Karpas-422 (cell line): ENCODE measurements at regions not wholly inside any gene's neighbourhood (a gene's known extent, or its start where the extent isn't known, plus 50 kb on each side); places are given as distances from the start of the nearest gene placed in this dataset.
A peak's percentile ranks its signal among the peaks of the same experiment; 100 is the strongest.

ENCODE experiments used
- DNase-seq: peaks from one replicate; pipeline ENCODE4 v3.0.0-alpha.2; 2015
- H2AFZ ChIP-seq: fragments of 200-600 bp; sonication (generic); 2 replicates; pipeline ENCODE4 v1.6.1; 2014; ENCODE audit warnings: antibody characterized with exemption, low read length, mixed read lengths
- H3K27ac ChIP-seq: fragments of 200-600 bp; sonication (generic); 2 replicates; pipeline ENCODE4 v1.5.1; 2014; ENCODE audit warnings: mild to moderate bottlenecking, low read length, moderate library complexity
- H3K27me3 ChIP-seq: fragments of 200-600 bp; sonication (generic); 2 replicates; pipeline ENCODE4 v1.6.1; 2014; ENCODE audit warnings: low read length, mixed read lengths
- H3K36me3 ChIP-seq: fragments of 200-600 bp; sonication (generic); 2 replicates; pipeline ENCODE4 v1.6.1; 2014; ENCODE audit warnings: low read length, mixed read lengths; ENCODE audit not compliant: insufficient read depth
- H3K4me1 ChIP-seq: fragments of 200-600 bp; sonication (generic); 2 replicates; pipeline ENCODE4 v1.6.1; 2014; ENCODE audit warnings: mild to moderate bottlenecking, low read length, mixed read lengths
- H3K4me2 ChIP-seq: fragments of 200-600 bp; sonication (generic); 2 replicates; pipeline ENCODE4 v1.6.1; 2014; ENCODE audit warnings: low read length, low read depth, mild to moderate bottlenecking; ENCODE audit not compliant: poor library complexity, severe bottlenecking
- H3K4me3 ChIP-seq: fragments of 200-600 bp; sonication (generic); 2 replicates; pipeline ENCODE4 v1.5.1; 2014; ENCODE audit warnings: mild to moderate bottlenecking, antibody characterized with exemption, low read length, mixed read lengths
- H3K79me2 ChIP-seq: fragments of 200-600 bp; sonication (generic); 2 replicates; pipeline ENCODE4 v1.6.1; 2014; ENCODE audit warnings: mild to moderate bottlenecking, low read length, mixed read lengths
- H3K9ac ChIP-seq: fragments of 200-600 bp; sonication (generic); 2 replicates; pipeline ENCODE4 v1.6.0; 2014; ENCODE audit warnings: low read length
- H3K9me2 ChIP-seq: fragments of 200-600 bp; sonication (generic), shearing (Covaris generic); replicated peaks from 2 replicates; pipeline ENCODE4 v1.6.0; 2014; ENCODE audit warnings: mild to moderate bottlenecking, low read length, moderate library complexity; ENCODE audit not compliant: insufficient read depth
- H3K9me3 ChIP-seq: fragments of 300-700, 200-600 bp; sonication (generic); 2 replicates; pipeline ENCODE4 v1.6.1; 2014; ENCODE audit warnings: low read length, mixed read lengths
- H4K20me1 ChIP-seq: fragments of 200-600 bp; sonication (generic); 2 replicates; pipeline ENCODE4 v1.6.1; 2014; ENCODE audit warnings: mild to moderate bottlenecking, antibody characterized with exemption, low read length, low read depth; ENCODE audit not compliant: insufficient read depth

DNA sequence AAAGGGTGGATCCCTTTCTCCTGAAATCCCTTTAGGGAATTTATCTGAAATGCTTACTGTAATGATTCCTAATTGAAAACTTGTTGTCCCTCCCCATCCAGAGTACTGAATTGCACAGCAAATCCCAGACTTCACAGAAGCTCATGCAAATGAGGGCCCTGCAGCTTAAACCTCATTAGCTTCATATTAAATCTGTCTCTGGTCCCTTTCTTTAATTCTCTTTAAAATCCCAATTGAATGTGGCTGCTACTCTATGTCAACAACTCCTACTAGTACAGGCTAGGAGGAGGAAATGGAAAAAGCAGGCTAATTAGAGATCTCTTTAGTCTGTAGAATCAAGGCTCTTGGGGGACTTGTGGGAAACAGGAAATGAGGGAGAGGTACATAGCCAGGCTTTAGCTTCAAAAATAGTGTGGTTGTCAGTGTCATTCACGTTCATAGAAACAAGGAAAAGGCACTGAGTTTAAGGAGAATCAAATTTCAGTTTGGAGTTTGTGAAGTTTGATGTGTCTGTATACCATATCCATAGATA lies 191.3 kb upstream of the PRDM9 start:
- H3K9me3 ChIP-seq: no peaks in the 10 kb centered on the region
- no peak overlapping the region for H2AFZ ChIP-seq
- no peak overlapping the region for H3K9ac ChIP-seq
- no peaks in the 10 kb centered on the region for H3K9me2 ChIP-seq
- H3K4me2 ChIP-seq: no peak overlapping the region
- H3K36me3 ChIP-seq: no peaks in the 10 kb centered on the region
- no peak overlapping the region for H3K27ac ChIP-seq
- no peak for DNase-seq
- no peaks in the 10 kb centered on the region for H3K79me2 ChIP-seq
- no peaks in the 10 kb centered on the region for H4K20me1 ChIP-seq
- no peak overlapping the region for H3K4me3 ChIP-seq
- H3K4me1 ChIP-seq: no peaks in the 10 kb centered on the region
- no peaks in the 10 kb centered on the region for H3K27me3 ChIP-seq

- Histone ChIP-seq H3K4me1 (no peaks in the 10 kb centered on the region), H3K27ac (no peak overlapping the region), H3K9ac (no peak overlapping the region), H2AFZ (no peak overlapping the region), H3K4me2 (no peak overlapping the region), H3K27me3 (no peaks in the 10 kb centered on the region), H3K79me2 (no peaks in the 10 kb centered on the region), H3K4me3 (no peak overlapping the region), H4K20me1 (no peaks in the 10 kb centered on the region), H3K9me2 (0 out of 2 replicates have a peak, but pooled peaks cover 3% of the 10 kb centered on the region), H3K36me3 (no peaks in the 10 kb centered on the region), H3K9me3 (no peaks in the 10 kb centered on the region)
- DNase-seq: no peak
Measured at GRCh38 chr5:23314827-23315226, 192.6 kb upstream of the PRDM9 start.

- Histone ChIP-seq H3K27me3 (no peaks in the 10 kb centered on the region), H3K36me3 (no peaks in the 10 kb centered on the region), H3K9ac (no peak overlapping the region), H4K20me1 (no peaks in the 10 kb centered on the region), H3K4me3 (no peak overlapping the region), H3K9me2 (no peaks in the 10 kb centered on the region), H3K4me1 (no peaks in the 10 kb centered on the region), H3K4me2 (no peak overlapping the region), H3K79me2 (no peaks in the 10 kb centered on the region), H3K27ac (no peak overlapping the region), H3K9me3 (no peaks in the 10 kb centered on the region; the same call in 1 of the 2 replicates), H2AFZ (no peak overlapping the region)
- DNase-seq: no peak
Measured at GRCh38 chr5:23305055-23305454, 202.4 kb upstream of the PRDM9 start.

DNA sequence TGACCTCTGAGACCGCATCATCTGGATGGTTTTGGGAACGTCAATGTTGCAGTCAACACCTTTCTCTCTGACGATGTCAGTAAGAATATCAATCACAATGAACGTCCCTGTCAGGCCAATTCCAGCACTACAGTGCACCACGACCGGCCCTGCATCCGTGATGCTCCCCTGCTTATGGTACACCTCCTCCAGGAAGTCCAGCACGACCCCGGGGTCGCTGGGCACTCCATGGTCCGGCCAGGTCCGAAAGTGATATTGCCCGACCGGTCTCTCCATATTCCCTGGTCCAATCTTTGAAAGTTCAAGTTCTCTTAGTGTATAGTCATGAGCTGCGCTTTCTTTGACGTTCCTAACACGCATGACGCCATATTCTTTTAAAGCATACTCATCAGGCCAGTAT lies 203.6 kb upstream of the PRDM9 start:
- no peaks in the 10 kb centered on the region for H4K20me1 ChIP-seq
- no peaks in the 10 kb centered on the region; the same call in 1 of the 2 replicates for H3K9me3 ChIP-seq
- DNase-seq: no peak
- no peak overlapping the region for H3K4me2 ChIP-seq
- no peak overlapping the region for H3K27ac ChIP-seq
- no peaks in the 10 kb centered on the region for H3K27me3 ChIP-seq
- H3K4me3 ChIP-seq: no peak overlapping the region
- H3K36me3 ChIP-seq: no peaks in the 10 kb centered on the region
- no peaks in the 10 kb centered on the region for H3K9me2 ChIP-seq
- H2AFZ ChIP-seq: no peak overlapping the region
- H3K9ac ChIP-seq: no peak overlapping the region
- H3K4me1 ChIP-seq: no peaks in the 10 kb centered on the region
- no peaks in the 10 kb centered on the region for H3K79me2 ChIP-seq

DNA sequence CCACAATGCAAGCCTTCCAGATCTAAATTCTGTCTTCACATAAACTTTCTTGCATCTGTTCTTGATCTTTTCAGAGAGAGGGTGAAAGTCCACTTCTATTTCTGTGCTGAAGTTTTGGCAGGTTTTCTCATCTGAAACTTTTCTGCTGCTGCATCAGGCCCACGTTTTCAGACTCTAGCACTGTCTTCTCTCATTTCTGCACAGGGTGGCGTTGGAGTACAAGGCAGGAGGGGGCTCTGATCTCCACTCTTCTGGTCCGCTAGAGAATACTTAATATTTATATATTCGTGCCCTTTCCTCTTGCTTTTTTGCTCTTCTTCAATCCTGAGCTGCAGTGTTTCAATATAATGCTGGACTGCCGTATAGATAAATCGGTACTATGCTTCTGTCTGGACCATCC lies 204.0 kb upstream of the PRDM9 start:
- H3K9me2 ChIP-seq: no peaks in the 10 kb centered on the region
- no peak overlapping the region for H3K27ac ChIP-seq
- no peak overlapping the region for H3K4me3 ChIP-seq
- no peaks in the 10 kb centered on the region for H4K20me1 ChIP-seq
- no peaks in the 10 kb centered on the region for H3K79me2 ChIP-seq
- no peak overlapping the region for H3K4me2 ChIP-seq
- no peaks in the 10 kb centered on the region for H3K36me3 ChIP-seq
- DNase-seq: peak; percentile 41
- H3K4me1 ChIP-seq: no peaks in the 10 kb centered on the region
- H3K9me3 ChIP-seq: no peaks in the 10 kb centered on the region; the same call in 1 of the 2 replicates
- H3K9ac ChIP-seq: no peak overlapping the region
- no peak overlapping the region for H2AFZ ChIP-seq
- H3K27me3 ChIP-seq: no peaks in the 10 kb centered on the region

GRCh38 chr5:23302438-23302837 lies 205.0 kb upstream of the PRDM9 start:
- no peak overlapping the region for H3K4me3 ChIP-seq
- H3K4me2 ChIP-seq: no peak overlapping the region
- no peaks in the 10 kb centered on the region for H4K20me1 ChIP-seq
- no peaks in the 10 kb centered on the region for H3K79me2 ChIP-seq
- DNase-seq: no peak
- no peaks in the 10 kb centered on the region for H3K36me3 ChIP-seq
- H3K9me3 ChIP-seq: no peaks in the 10 kb centered on the region; the same call in none of the 2 replicates
- H3K9me2 ChIP-seq: no peaks in the 10 kb centered on the region
- H3K4me1 ChIP-seq: no peaks in the 10 kb centered on the region
- H3K9ac ChIP-seq: no peak overlapping the region
- H2AFZ ChIP-seq: no peak overlapping the region
- no peak overlapping the region for H3K27ac ChIP-seq
- H3K27me3 ChIP-seq: no peaks in the 10 kb centered on the region

DNA sequence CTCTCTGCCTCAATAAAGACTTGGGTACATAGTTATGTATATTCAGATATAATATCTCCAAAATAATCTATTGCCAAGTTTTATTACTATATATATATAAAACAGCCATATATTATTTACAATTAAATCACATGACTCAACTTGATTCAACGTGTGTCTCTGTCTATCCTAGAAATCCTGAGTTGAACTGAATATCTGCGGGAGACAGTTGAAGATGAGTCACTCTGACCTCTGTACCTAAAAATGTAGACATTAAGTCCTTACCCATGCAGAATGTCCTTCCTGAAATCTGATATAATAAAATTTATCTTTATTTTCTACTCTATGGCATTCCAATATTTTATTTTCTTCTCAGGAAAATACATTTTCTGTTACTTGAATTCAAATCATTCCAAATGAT lies 218.2 kb upstream of the PRDM9 start:
- H3K4me3 ChIP-seq: no peak overlapping the region
- no peaks in the 10 kb centered on the region for H3K36me3 ChIP-seq
- no peaks in the 10 kb centered on the region for H3K27me3 ChIP-seq
- no peaks in the 10 kb centered on the region for H3K79me2 ChIP-seq
- H4K20me1 ChIP-seq: no peaks in the 10 kb centered on the region
- DNase-seq: no peak
- H3K9me2 ChIP-seq: no peaks in the 10 kb centered on the region
- no peak overlapping the region for H3K9ac ChIP-seq
- no peak overlapping the region for H2AFZ ChIP-seq
- H3K4me1 ChIP-seq: no peaks in the 10 kb centered on the region
- H3K27ac ChIP-seq: no peak overlapping the region
- H3K9me3 ChIP-seq: no peaks in the 10 kb centered on the region; the same call in 1 of the 2 replicates
- no peak overlapping the region for H3K4me2 ChIP-seq

DNA sequence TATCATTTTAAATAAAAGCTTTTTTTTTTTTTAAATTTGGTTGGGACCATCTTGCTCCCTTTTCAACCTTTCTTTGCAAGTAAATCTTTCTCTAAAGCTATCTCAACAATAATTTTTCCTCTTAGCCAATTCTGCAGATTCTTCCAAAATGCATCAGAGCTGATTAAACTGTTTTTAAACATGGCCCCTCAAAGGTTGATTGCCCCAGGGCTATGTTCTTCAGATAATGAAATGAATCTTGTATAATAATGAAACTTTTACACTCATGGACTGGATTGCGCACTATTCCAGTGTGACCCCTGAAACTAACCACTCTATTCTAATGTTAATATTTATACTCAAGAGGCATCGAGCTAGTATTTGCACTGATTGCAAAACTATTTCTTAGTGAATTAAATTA lies 222.8 kb upstream of the PRDM9 start:
- H2AFZ ChIP-seq: no peak overlapping the region
- H3K4me1 ChIP-seq: no peaks in the 10 kb centered on the region
- H3K36me3 ChIP-seq: no peaks in the 10 kb centered on the region
- no peak overlapping the region for H3K9ac ChIP-seq
- DNase-seq: no peak
- no peak overlapping the region for H3K4me2 ChIP-seq
- no peak overlapping the region for H3K27ac ChIP-seq
- H3K9me2 ChIP-seq: 0 out of 2 replicates have a peak, but pooled peaks cover 2% of the 10 kb centered on the region
- H3K9me3 ChIP-seq: no peaks in the 10 kb centered on the region; the same call in 1 of the 2 replicates
- H3K79me2 ChIP-seq: no peaks in the 10 kb centered on the region
- H4K20me1 ChIP-seq: no peaks in the 10 kb centered on the region
- H3K27me3 ChIP-seq: no peaks in the 10 kb centered on the region
- no peak overlapping the region for H3K4me3 ChIP-seq

GRCh38 chr5:23274171-23274570 lies 233.2 kb upstream of the PRDM9 start:
- Histone ChIP-seq H3K79me2 (no peaks in the 10 kb centered on the region), H3K27me3 (no peaks in the 10 kb centered on the region), H3K9me2 (no peaks in the 10 kb centered on the region), H3K36me3 (no peaks in the 10 kb centered on the region), H3K27ac (no peak overlapping the region), H3K9ac (no peak overlapping the region), H2AFZ (no peak overlapping the region), H3K4me1 (no peaks in the 10 kb centered on the region), H3K4me2 (no peak overlapping the region), H3K9me3 (no peaks in the 10 kb centered on the region), H3K4me3 (no peak overlapping the region), H4K20me1 (no peaks in the 10 kb centered on the region)
- no peak for DNase-seq
